T-helper 2 cell (primary cell): ENCODE measurements at regions not wholly inside any gene's neighbourhood (a gene's known extent, or its start where the extent isn't known, plus 50 kb on each side); places are given as distances from the start of the nearest gene placed in this dataset.

ENCODE experiments used
- DNase-seq, 5 experiments: peaks; one replicate each; pipeline versions ENCODE4 v3.0.0 to v3.0.0-alpha.2; 2012 to 2022

DNA sequence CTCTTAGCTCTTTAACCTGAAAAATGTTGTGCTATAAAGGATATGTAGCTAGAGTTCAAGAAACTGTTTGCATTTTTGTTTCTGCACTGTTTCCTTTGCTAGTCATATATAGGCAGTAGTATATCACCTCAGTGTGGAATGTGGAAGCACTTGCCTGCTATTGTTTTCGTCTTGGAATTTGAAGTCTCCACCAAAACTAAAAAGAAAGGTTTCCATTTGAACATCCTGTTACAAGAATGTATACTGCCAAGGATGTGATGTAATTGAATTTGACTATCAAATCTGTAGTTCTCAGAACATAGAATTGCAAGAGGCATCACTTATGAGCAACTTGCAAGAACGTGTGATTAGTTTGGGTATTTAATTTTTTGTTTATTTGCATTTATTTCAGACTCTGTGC lies 51.1 kb upstream of the MEOX2 start:
- DNase-seq, result no peak
